Skeletal muscle cell (primary cell): ENCODE measurements at regions not wholly inside any gene's neighbourhood (a gene's known extent, or its start where the extent isn't known, plus 50 kb on each side); places are given as distances from the start of the nearest gene placed in this dataset.

ENCODE experiments used
- DNase-seq: peaks from one replicate; pipeline ENCODE4 v3.0.0-alpha.2; 2010; ENCODE audit warnings: low read depth
- H3K4me3 ChIP-seq: 2 replicates; pipeline ENCODE4 v1.5.1; 2011; ENCODE audit warnings: low read depth, mild to moderate bottlenecking, control low read depth, low read length, moderate library complexity

DNA sequence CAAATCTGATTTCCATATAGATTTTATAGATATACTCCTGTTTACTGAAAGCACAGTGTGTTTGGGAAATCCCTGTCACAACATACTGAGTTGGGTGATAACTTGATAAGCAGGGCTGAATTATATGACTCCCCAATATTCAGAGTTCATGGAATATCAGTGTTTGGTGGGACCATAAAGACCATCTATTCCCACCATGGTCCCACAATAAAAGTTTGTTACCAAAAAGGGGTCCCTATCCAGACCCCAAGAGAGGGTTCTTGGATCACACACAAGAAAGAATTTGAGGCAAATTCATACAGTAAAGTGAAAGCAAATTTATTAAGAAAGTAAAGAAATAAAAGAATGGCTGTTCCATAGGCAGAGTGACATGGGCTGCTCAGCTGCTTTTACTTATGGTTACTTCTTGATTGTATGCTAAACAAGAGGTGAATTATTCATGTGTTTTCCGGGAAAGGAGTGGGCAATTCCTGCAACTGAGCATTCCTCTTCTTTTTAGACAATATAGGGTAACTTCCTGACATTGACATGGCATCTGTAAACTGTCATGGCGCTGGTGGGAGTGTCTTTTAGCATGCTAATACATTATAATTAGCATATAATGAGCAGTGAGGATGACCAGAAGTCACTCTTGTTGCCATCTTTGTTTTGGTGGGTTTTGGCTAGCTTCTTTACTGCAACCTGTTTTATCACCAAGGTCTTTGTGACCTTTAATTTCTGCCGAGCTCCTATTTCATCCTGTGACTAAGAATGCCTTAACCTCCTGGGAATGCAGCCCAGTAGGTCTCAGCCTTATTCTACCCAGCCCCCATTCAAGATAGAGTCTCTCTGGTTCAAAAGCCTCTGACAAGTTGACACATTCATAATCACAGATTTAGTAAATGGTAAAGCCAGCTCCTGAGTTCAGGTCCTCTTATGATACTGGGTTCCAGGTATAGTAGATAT is 240.6 kb upstream of the PDGFD start:
- no peak for DNase-seq

DNA sequence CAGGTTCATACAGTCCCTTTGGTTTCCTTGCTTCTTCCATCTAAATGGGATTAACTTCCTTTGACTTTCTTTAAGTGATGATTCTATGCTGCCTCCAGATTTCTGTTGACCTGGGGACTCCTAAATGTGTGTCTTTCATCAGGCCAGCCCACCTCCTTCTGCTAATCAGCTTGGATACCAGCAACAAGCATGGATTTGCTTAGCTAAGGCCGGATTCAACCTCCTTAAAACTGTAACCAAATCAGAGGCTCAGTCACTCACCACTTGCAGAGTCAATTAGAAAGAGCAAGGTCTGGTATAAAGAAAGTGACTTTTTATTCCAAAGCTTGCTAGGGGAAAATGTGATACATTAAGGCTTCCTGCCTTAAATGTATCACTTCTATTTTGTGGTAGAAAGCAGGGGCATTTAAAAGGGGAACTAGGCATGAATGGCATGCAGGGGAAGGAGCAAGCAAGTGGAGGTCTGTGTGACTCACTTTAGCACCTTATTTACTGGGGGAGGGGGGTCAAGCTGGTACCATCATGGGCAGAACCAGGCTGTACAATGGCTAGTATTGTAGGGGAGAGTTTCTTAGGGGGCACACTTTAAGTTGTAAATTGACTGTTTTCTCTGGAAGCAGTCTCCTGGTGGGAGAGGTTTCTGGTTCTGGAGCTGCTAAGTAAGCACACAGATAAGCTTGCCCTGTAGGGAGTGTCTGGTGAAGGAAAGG is 239.0 kb upstream of the PDGFD start:
- no peak overlapping the region for H3K4me3 ChIP-seq
- DNase-seq: no peak

More for the DNA sequence above, 240.6 kb upstream of the PDGFD start:
- no peak overlapping the region for H3K4me3 ChIP-seq

DNA sequence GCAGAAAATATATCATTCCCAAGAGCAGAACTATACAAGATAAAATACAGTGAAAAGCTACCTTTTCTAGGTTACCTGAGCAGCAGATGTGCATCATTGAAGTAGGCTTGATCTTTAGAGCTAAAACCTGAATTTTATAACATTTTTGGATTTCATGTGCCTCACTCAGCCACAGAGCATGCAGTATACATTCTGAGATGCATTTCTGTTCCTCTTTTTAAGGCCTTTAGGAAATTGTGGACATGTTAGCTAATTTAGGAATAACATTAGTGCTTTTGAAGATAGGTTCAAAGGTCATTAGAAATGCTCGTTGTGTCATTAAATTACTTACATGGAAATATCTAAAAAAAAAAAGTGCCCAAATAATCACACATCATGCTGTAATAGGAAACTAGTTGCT is 230.6 kb upstream of the PDGFD start:
- no peak for DNase-seq
- no peak overlapping the region for H3K4me3 ChIP-seq

DNA sequence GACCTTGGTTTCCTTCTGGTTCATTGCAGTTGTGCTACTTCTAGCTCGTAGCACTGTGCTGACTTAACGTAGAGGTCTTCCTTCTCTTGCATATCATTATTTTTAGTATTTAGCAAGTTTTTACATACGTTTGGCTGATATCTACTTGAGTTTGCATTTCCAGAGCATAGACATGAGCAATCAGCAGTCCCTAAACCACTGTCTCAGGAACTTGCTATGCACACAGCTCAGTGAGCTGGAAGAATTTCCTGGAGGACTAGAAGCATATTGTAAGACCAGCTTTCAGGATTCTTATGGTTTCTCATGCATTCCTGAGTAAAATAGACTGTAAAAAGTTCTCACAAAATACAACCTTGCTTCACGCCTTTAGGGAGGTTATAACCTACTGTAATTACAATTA is 226.7 kb upstream of the PDGFD start:
- no peak for DNase-seq
- no peak overlapping the region for H3K4me3 ChIP-seq

DNA sequence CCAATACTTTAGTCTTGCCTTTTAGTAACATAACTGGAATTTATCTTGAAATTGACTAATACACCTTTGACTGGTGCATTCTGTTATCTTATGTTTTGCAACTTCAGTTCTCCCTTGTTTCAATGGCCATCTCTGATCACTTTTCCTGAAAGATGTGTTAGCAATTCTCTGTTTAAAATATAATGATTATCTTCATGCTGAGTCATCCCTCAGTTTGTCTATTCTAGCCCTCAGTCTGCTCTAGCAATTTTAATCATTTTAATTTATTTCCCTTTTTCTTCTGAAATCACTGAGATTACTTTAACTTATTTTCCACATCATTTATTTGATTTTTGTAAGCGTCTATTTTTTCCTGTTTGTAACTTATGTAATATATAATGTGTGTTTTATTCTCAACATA is 221.9 kb upstream of the PDGFD start:
- DNase-seq: no peak
- H3K4me3 ChIP-seq: no peak overlapping the region

DNA sequence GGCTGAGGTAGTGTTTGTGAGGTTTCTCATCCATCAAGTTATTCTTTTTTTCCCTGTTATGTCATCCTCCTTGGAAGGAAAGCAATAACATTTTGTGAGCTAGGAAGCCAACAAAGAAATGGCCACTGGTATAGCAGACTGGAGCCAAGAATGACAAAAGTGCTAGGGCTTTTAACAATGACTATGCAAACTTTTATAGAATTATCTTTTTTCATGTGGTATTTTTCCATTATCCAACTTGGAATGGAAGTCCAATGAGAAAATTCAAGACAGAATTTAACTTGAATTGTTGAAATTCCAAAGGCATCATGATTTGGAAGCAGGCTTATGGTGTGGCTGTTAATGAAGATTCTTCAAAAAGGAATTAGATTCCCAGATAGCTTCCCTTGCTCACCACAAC is 216.4 kb upstream of the PDGFD start:
- H3K4me3 ChIP-seq: no peak overlapping the region
- no peak for DNase-seq

DNA sequence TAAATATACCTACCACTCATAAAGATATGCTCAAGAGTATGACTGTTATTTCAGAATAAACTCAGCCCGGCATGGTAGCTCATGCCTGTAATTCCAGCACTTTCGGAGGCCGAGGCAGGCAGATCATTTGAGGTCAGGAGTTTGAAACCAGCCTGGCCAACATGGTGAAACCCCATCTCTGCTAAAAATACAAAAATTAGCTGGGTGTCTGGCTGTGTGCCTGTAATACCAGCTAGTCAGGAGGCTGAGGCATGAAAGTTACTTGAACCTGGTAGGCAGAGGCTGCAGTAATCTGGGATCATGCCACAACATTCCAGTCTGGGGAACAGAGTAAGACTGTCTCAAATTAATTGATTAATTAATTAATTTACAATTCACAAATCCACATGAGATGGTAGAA is 208.2 kb upstream of the PDGFD start:
- DNase-seq: no peak
- H3K4me3 ChIP-seq: no peak overlapping the region

DNA sequence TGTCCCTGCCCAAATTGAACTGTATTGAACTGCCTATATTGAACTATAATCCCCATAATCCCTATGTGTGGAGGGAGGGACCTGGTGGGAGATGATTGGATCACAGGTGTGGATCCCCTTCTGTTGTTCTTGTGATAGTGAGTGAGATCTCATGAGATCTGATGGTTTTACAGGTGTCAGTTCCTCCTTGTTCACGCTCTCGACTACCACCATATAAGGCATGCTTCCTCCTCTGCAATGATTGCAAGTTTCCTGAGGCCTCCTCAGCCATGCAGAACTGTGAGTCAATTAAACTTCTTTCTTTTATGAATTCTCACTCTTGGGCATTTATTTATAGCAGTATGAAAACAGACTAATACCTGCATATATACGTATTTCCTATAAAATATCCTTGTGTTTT is 206.5 kb upstream of the PDGFD start:
- no peak overlapping the region for H3K4me3 ChIP-seq
- DNase-seq: no peak

DNA sequence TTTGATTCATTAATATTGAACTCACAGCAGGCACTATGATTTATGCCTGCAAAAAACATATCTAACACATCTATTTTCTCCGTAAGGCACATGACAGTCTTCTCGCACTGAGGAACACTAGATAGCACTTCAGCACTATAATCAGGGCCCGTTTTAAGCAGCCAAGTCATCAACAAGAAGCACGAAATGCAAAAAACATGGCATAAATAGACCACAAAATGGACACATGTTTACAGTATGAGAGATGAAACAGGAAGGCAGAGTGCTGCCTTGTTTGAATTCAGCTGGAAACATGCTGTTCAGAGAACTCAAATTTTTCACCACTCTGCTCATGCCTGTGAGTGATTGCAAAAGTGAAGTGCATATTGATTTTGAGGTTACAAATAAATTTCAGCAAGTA is 205.8 kb upstream of the PDGFD start:
- no peak overlapping the region for H3K4me3 ChIP-seq
- no peak for DNase-seq

DNA sequence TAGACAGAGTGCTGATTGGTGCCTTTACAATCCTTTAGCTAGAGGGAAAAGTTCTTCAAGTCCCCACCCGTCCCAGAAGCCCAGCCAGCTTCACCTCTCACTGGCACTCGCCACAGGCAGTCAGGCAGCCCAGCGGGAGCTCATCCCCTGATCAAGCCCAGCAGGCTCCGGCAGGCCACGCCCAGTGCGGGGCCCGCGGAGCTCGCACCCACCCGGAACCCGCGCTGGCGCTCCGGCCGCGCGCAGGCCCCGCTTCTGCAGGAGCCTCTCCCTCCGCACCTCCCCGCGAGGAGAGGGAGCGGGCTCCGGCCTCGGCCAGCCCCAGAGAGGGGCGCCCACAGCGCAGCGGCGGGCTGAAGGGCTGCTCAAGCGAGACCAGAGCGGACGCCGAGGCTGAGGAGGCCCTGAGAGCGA is 202.4 kb upstream of the PDGFD start:
- no peak overlapping the region for H3K4me3 ChIP-seq
- DNase-seq: no peak

DNA sequence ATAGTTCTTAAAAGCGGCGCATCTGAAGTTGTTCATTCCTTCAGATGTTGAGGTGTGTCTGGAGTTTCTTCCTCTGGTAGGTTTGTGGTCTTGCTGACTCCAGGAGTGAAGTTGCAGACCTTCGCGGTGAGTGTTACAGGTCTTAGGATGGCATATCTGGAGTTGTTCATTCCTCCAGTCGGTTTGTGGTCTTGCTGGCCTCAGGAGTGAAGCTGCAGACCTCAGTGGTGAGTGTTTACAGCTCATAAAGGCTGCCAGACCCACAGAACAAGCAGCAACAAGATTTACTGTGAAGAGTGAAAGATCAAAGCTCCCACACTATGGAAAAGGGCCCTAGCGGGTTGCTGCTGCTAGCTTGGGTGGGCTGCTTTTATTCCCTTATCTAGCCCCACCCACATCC is 201.7 kb upstream of the PDGFD start:
- no peak for DNase-seq
- H3K4me3 ChIP-seq: no peak overlapping the region

DNA sequence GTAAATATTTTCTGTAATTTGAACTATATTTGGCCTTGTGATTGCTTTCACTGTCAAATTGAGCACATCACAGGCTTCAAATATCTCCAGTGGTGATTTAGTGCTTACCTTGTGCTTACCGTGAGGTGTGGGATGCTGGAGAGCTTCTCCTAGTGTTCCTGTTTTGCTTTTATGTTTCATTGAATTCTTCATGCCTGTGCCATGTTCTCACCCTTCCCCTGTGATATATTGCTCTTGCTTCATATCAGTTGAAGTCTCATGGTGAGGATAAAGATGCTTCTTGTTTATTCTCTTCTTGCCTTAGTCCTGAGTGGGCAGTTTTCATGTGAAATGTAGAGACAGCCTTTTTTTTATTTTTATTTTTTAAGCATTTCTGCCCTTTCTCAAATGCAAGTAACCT is 198.0 kb upstream of the PDGFD start:
- H3K4me3 ChIP-seq: no peak overlapping the region
- no peak for DNase-seq

DNA sequence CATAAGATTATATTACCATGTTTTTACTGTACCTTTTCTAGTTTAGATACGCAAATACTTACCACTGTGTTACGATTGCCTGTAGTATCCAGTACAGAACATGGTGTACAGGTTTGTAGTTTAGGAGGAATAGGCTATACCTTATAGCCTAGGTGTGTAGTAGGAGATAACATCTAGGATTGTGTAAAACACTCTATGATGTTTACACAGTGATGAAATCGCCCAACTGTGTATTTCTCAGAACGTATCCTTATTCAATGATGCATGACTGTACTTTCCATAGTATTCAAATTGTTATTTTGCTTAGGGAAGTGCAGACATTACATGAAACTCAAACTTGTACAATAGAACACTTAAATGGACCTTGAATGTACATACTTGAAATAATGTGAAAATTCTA is 188.1 kb upstream of the PDGFD start:
- DNase-seq: no peak
- H3K4me3 ChIP-seq: no peak overlapping the region

DNA sequence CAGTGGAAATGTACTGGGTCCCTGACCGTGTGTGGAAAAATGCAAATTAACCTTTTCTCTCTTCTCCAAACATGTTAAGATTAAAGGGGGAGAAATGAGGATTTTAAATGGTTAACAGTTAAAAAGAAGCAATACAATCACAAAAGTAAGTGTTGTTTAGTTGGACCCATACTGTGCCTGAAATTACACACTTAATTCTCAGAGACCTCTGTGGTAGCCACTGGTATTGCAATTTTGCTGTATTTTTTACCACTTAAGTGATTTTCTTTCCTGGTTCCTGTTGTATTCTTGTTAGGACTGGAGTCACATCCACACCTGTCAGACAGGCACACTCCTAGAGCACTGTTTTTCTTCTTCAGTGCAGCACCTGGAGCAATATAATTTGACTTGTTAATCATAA is 179.6 kb upstream of the PDGFD start:
- H3K4me3 ChIP-seq: no peak overlapping the region
- DNase-seq: no peak

DNA sequence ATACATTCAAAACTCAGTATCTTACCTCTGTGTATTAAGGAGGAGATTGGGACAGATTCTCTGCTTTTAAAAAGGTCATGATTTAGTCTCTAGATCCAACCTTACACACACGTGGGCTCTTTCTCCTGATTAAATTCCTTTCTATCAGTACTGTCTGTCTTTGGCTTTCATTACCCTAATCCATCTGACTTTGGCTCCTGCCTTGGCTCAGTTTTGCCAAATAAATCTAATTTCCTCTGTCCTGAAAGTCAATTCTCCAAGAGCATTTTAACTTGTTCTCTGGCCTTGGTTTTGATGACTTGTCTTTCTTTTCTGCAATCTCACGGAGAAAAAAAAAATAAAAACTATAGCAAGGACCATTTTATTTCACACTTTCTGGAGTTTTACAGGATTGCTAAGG is 176.6 kb upstream of the PDGFD start:
- H3K4me3 ChIP-seq: no peak overlapping the region
- no peak for DNase-seq

DNA sequence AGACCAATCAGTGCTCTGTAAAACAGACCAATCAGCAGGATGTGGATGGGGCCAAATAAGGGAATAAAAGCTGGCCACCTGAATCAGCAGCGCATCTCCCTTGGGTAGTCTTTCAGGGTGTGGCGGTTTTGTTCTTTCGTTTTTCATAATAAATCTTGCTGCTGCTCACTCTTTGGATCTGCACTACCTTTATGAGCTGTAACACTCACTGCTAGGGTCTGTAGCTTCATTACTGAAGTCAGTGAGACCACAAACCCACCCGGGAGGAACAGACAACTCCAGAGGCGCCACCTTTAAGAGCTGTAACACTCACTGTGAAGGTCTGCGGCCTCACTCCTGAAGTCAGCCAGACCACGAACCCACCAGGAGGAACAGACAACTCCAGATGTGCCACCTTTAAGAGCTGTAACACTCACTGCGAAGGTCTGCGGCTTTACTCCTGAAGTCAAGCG is 175.5 kb upstream of the PDGFD start:
- no peak overlapping the region for H3K4me3 ChIP-seq
- DNase-seq: no peak

DNA sequence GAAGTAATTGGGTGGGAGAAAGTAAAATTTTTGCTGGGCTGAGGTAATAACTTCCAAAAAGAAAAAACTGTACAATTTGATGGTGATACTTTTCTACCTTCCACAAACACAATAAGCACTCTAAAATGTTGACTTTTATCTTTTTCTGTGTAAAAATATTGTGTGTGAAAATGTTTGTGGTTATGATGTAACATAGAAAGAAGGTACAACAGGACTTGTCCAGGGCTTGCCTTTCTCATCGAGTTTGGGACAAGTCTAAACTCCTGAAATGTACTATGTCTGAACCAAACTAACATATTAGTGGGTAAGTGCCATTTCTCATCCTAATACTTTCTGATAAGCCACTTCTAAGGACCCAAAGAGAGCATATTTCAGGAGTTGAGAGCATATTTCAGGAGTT is 174.2 kb upstream of the PDGFD start:
- H3K4me3 ChIP-seq: no peak overlapping the region
- DNase-seq: no peak

DNA sequence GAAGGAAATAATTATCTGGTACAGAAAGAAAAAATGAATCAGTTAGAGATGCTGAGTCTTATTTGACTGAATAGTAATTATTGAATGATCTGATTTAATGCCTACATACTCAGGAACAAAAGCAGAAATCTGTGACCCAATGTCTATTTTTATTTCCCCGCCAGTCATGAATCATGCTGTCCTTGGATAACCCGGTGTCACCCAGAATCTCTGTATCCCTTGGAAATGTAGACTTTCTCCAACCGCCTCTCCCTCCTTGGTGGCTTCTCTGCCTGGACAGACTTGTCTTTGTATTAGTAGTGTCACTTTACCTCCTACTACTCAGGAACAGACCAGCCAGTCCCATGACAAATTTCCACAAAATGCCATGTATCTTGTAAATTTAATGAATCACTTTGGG is 173.3 kb upstream of the PDGFD start:
- DNase-seq: no peak
- H3K4me3 ChIP-seq: no peak overlapping the region

DNA sequence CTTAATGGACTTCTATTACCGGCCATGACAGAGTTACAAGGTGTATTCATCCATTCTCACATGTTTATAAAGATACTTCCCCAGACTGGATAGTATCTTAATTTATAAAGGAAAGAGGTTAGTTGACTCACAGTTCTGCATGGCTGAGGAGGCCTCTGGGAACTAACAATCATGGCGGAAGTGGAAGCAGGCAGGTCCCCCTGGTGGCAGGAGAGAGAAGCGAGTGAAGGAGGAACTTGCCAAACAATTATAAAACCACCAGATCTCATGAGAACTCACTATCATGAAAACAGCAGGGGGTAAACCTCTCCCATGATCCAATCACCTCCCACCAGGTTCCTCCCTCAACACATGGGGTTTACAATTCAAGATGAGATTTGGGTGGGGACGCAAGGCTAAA is 170.0 kb upstream of the PDGFD start:
- DNase-seq: no peak
- H3K4me3 ChIP-seq: no peak overlapping the region

DNA sequence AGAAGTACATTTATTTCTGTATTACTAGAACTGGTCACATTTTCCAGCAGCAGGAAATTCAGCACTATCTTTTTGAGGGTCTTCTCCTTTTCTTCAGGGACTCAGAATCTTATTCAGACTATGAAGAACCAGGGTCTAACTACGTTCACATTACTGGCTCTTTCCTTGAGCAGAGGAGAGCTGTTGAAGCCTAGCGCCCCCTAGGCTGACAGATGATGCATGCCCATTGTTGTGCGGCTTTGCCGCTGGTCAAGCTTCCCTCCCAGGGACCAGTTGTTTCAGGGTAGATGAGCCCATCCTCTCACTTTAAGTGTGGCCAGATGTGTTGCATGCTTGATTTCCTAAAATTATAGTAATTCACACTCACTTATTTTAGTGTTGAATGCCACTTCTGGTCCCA is 168.2 kb upstream of the PDGFD start:
- no peak overlapping the region for H3K4me3 ChIP-seq
- no peak for DNase-seq
